ENCODE measurements at regions not wholly inside any gene's neighbourhood (a gene's known extent, or its start where the extent isn't known, plus 50 kb on each side); places are given as distances from the start of the nearest gene placed in this dataset.

GRCh38 chr15:29517829-29518228 is 248.2 kb upstream of the NSMCE3 start:
- Histone ChIP-seq H3K79me2 (ENCODE audit: control insufficient read depth, insufficient read depth, low read length) (no peaks in the 10 kb centered on the region), H3K9me3 (replicated peaks; ENCODE audit: control insufficient read depth, insufficient read depth, low read length) (no peaks in the 10 kb centered on the region), H2AFZ (ENCODE audit: low read depth, low read length) (no peak overlapping the region), H3K4me2 (ENCODE audit: insufficient read depth, low read length) (no peak overlapping the region), H3K9me1 (replicated peaks; ENCODE audit: control insufficient read depth, extremely low read depth, insufficient read depth, low read length) (no peaks in the 10 kb centered on the region), H3K27me3 (ENCODE audit: control insufficient read depth in 2 of 2, insufficient read depth in 2 of 2, low read length in 2 of 2) (no peaks in the 10 kb centered on the region), H3K9ac (replicated peaks; ENCODE audit: extremely low read depth, insufficient read depth, low read length) (no peak overlapping the region), H3K27ac (ENCODE audit: insufficient read depth, low read depth, low read length) (no peak overlapping the region), H3K36me3 (ENCODE audit: control insufficient read depth in 2 of 2, extremely low read depth in 1 of 2, insufficient read depth in 2 of 2, low read length in 2 of 2) (no peaks in the 10 kb centered on the region), H3K4me3 (replicated peaks in 1 of 3; ENCODE audit: insufficient read depth in 1 of 3, low read depth in 1 of 3, low read length in 3 of 3) (no peak overlapping the region), H3K4me1 (ENCODE audit: control insufficient read depth, extremely low read depth, insufficient read depth, low read length) (no peaks in the 10 kb centered on the region), H4K20me1 (replicated peaks; ENCODE audit: control insufficient read depth, extremely low read depth, insufficient read depth, low read length) (no peaks in the 10 kb centered on the region)
- BruUV-seq (replicated peaks): no TSS peak
- DNase-seq (ENCODE audit: low read depth, low spot score) (no peak), FAIRE-seq (no peak)
- POLR2A ChIA-PET: no interaction called here
- intact Hi-C loops (cut with micrococcal nuclease): no loop called here
- dilution Hi-C loops (cut with MboI; ENCODE audit: extremely low pct_ligation_motif_present, low sequenced_read_pairs): no loop called here
- TF ChIP-seq JUN (IDR thresholded peaks at IDR 0.05; ENCODE audit: borderline replicate concordance, insufficient read depth, insufficient read length, low read depth) (no peak), MYC (IDR thresholded peaks at IDR 0.05; ENCODE audit: low read depth, low read length) (no peak), EZH2 (IDR thresholded peaks at IDR 0.05; ENCODE audit: borderline replicate concordance, low read depth, low read length, severe bottlenecking) (no peak), FOS (IDR thresholded peaks at IDR 0.05; ENCODE audit: borderline replicate concordance, insufficient read depth, low read length) (no peak), MAX (IDR thresholded peaks at IDR 0.05; ENCODE audit: insufficient read depth, insufficient read length) (no peak)
- CTCF ChIA-PET: no interaction called here

GRCh38 chr15:29516929-29517328 is 247.3 kb upstream of the NSMCE3 start:
- POLR2A ChIA-PET: no interaction called here
- no peak overlapping the region for H3K4me3 ChIP-seq (replicated peaks in 1 of 3; ENCODE audit: insufficient read depth in 1 of 3, low read depth in 1 of 3, low read length in 3 of 3)
- FAIRE-seq (no peak), DNase-seq (ENCODE audit: low read depth, low spot score) (no peak)
- no peak overlapping the region for H3K27ac ChIP-seq (ENCODE audit: insufficient read depth, low read depth, low read length)
- H3K4me1 ChIP-seq (ENCODE audit: control insufficient read depth, extremely low read depth, insufficient read depth, low read length): no peaks in the 10 kb centered on the region
- H3K4me2 ChIP-seq (ENCODE audit: insufficient read depth, low read length): no peak overlapping the region
- dilution Hi-C loops (cut with MboI; ENCODE audit: extremely low pct_ligation_motif_present, low sequenced_read_pairs): no loop called here
- no peaks in the 10 kb centered on the region for H4K20me1 ChIP-seq (replicated peaks; ENCODE audit: control insufficient read depth, extremely low read depth, insufficient read depth, low read length)
- H3K27me3 ChIP-seq (ENCODE audit: control insufficient read depth in 2 of 2, insufficient read depth in 2 of 2, low read length in 2 of 2): no peaks in the 10 kb centered on the region
- no peak overlapping the region for H3K9ac ChIP-seq (replicated peaks; ENCODE audit: extremely low read depth, insufficient read depth, low read length)
- H3K9me1 ChIP-seq (replicated peaks; ENCODE audit: control insufficient read depth, extremely low read depth, insufficient read depth, low read length): no peaks in the 10 kb centered on the region
- no peaks in the 10 kb centered on the region for H3K9me3 ChIP-seq (replicated peaks; ENCODE audit: control insufficient read depth, insufficient read depth, low read length)
- H3K79me2 ChIP-seq (ENCODE audit: control insufficient read depth, insufficient read depth, low read length): no peaks in the 10 kb centered on the region
- intact Hi-C loops (cut with micrococcal nuclease): no loop called here
- H2AFZ ChIP-seq (ENCODE audit: low read depth, low read length): no peak overlapping the region
- no peaks in the 10 kb centered on the region for H3K36me3 ChIP-seq (ENCODE audit: control insufficient read depth in 2 of 2, extremely low read depth in 1 of 2, insufficient read depth in 2 of 2, low read length in 2 of 2)
- no TSS peak for BruUV-seq (replicated peaks)
- CTCF ChIA-PET: no interaction called here
- TF ChIP-seq, protein P1, sequence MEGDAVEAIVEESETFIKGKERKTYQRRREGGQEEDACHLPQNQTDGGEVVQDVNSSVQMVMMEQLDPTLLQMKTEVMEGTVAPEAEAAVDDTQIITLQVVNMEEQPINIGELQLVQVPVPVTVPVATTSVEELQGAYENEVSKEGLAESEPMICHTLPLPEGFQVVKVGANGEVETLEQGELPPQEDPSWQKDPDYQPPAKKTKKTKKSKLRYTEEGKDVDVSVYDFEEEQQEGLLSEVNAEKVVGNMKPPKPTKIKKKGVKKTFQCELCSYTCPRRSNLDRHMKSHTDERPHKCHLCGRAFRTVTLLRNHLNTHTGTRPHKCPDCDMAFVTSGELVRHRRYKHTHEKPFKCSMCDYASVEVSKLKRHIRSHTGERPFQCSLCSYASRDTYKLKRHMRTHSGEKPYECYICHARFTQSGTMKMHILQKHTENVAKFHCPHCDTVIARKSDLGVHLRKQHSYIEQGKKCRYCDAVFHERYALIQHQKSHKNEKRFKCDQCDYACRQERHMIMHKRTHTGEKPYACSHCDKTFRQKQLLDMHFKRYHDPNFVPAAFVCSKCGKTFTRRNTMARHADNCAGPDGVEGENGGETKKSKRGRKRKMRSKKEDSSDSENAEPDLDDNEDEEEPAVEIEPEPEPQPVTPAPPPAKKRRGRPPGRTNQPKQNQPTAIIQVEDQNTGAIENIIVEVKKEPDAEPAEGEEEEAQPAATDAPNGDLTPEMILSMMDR (IDR thresholded peaks at IDR 0.05; ENCODE audit: extremely low read depth in 1 of 2, insufficient read depth in 1 of 2, low read depth in 1 of 2, low read length in 2 of 2): no peak
- TF ChIP-seq MAX (IDR thresholded peaks at IDR 0.05; ENCODE audit: insufficient read depth, insufficient read length): no peak
- no peak for TF ChIP-seq POLR2AphosphoS5 (IDR thresholded peaks at IDR 0.05; ENCODE audit: insufficient read depth, low read depth, low read length)
- TF ChIP-seq EZH2 (IDR thresholded peaks at IDR 0.05; ENCODE audit: borderline replicate concordance, low read depth, low read length, severe bottlenecking): no peak
- TF ChIP-seq MYC (IDR thresholded peaks at IDR 0.05; ENCODE audit: low read depth, low read length): no peak
- no peak for TF ChIP-seq FOS (IDR thresholded peaks at IDR 0.05; ENCODE audit: borderline replicate concordance, insufficient read depth, low read length)
